ENCODE measurements at regions not wholly inside any gene's neighbourhood (a gene's known extent, or its start where the extent isn't known, plus 50 kb on each side); places are given as distances from the start of the nearest gene placed in this dataset.

- TF ChIP-seq POLR2A (IDR thresholded peaks at IDR 0.05) (no peak), CTCF (IDR thresholded peaks at IDR 0.05) (no peak), POLR2AphosphoS5 (IDR thresholded peaks at IDR 0.05) (no peak)
These were observed 1006.9 kb downstream of the PCDH7 start for GRCh38 chr4:31727030-31727429.
